Fibroblast of upper back skin (primary cell): ENCODE measurements at regions not wholly inside any gene's neighbourhood (a gene's known extent, or its start where the extent isn't known, plus 50 kb on each side); places are given as distances from the start of the nearest gene placed in this dataset.
"Not testable (repeated sequence)": the region's sequence is repeated elsewhere in the genome, so short reads cannot be mapped to it uniquely, and the experiment has no call there.

Experiments
- DNase-seq: peaks from one replicate; pipeline ENCODE4 v3.0.0-alpha.2; 2013

DNA sequence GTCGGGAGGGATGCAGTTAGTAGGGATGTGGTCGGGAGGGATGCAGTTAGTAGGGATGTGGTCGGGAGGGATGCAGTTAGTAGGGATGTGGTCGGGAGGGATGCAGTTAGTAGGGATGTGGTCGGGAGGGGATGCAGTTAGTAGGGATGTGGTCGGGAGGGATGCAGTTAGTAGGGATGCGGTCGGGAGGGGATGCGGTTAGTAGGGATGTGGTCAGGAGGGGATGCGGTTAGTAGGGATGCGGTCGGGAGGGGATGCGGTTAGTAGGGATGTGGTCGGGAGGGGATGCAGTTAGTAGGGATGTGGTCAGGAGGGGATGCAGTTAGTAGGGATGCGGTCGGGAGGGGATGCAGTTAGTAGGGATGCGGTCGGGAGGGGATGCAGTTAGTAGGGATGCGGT, 96.2 kb downstream of the BDH1 start:
- DNase-seq: not testable (repeated sequence)

DNA sequence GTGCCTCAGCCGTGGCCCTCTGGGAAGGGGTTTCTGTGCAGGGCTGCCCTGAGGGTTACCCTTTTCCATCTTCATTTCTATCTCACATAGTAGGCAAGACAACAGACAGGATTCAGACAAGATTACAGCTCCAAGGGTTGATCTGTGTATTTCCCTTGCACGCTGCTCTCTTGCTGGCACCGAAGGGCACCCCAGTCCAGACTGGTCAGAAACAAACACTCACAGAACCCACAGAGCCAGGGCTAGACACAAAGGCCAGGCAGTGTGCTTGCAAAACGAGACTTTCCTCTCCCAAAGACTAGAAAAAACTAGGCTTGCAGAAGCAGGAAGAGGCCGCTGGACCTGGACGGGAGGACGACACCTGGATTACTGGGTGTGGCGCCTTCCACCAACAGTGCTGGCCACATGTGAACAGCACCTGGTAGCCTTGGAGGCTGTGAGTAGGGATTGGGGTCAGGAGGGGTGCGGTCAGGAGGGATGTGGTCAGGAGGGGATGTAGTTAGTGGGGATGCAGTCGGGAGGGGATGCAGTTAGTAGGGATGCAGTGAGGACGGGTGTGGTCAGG, 96.8 kb downstream of the BDH1 start:
- DNase-seq: no peak

DNA sequence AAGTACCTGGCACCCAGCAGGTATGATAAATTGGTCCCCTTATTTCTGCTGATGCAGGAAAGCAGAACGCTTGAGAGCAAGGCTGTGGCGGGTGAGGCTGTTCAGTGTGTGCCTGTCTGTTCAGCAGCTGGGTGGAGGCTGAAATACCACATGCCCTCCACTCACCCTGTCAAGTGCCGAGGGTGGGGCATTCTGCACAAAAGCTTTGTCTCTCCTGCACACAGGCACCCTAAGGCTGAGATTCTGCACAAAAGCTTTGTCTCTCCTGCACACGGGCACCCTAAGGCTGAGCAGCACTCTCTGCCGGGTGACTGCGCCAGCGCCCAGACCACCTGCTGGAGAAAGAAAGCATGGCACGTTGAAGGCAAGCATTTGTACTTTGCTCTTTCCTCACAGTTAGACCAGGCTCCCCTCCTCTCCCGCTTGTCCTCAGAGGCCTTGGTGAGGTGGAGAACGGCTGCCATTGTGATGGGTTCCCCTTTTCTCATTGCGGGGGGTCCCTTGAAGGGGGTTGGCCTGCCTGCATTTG, 97.5 kb downstream of the BDH1 start:
- no peak for DNase-seq

DNA sequence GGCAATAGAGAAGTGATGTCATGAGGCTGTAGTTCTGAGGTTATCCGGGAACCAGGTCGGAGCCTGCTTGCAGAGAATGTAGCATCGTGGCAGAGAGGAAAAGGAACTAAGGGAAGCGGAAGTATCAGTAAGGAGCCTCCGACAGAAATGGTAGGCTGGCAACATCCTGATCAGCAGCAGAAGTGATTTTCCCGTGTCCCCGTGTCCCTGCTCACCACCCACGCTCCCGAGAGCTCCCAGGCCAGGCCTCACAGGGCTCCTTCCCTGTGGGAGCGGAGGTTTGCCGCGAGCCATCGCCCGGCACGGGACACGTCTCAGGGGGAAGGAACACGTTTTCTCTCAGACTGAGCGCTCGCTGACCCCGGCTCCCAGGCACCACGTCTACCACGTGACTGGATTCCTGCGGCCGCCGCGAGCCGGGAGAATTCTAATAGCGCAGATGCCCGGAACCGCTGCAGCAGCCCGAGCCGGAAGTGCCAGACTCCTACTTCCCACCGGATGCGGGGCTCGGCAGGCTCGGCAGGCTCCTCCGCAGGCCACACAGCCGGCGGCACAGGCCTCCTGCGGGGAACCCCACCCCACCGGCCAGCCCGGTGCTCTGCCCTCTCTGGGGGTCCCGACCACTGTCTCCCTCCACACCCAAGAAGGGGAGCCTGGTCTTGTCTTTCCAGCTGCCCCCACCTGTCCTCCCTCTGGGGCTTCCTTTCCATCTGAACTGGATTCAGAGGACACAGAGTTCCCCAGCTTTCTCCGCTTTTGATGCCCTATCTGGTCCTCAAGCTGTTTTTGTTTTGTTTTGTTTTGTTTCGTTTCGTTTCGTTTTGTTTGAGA, 99.3 kb downstream of the BDH1 start:
- peak; percentile 92 for DNase-seq

DNA sequence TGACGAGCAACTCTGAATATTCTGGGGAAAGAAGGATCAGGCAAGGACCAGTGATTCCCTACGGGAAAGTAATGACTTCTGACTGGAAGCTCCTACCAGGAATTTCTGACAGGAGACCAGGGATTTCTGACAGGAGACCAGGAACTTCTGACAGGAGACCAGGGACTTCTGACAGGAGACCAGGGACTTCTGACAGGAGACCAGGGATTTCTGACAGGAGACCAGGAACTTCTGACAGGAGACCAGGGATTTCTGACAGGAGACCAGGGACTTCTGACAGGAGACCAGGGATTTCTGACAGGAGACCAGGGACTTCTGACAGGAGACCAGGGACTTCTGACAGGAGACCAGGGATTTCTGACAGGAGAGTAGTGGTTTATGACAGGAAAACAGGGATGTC, 100.9 kb downstream of the BDH1 start:
- not testable (repeated sequence) for DNase-seq

DNA sequence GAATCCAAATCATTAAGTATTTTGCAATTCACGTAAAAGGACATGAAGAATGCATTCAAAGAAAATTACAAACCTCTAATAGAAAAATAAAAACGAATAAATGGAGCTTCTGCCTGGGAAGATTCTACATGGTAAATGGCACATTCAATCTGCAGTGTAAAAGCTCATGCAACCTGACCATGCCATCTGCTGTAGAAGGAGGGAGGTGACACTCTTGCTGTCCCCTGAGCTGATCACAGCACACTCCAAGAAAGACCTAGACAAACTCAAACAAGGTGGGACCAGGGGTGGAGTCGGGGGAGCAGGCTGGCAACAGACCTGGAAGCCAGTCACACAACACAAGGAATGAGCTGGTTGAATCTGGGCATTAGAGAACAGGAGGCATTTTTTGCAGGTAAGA, 101.8 kb downstream of the BDH1 start:
- DNase-seq: no peak

DNA sequence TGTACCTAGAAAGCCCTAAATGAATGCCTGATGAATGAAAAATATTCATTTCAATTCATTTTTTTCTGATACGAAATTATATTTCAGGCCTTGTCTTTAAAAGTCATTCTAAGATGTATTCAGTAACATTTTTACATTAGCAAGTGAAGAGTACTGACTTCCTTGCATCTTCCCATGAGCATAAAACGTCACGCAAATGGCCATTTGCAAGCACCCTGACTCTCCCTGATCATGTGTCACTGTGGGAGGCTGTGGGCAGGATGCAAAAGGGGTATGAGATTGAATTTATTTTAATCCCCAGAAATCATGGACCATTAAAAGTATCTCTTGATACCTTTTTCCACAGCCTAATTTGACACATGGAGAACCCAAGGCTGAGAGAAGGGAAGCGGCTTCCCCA, 105.0 kb downstream of the BDH1 start:
- no peak for DNase-seq

DNA sequence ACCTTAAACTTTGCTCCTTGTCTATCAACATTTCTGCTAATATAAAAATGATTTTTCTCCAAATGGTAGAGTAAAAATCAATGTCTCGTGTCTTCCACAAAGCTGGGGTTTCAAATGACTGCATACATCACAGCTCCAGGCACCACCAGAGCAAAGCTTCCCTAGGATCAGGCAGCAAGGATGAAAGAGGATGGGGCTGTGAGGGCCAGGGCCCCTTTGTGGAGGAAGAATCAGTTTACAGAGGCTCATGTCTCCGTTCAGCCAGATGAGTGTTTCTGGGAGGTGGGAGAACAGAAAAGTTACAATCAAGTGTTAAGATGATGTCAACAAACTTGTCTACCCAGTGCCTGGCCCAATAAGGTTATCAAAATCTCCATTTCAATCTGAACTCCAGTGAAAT, 105.5 kb downstream of the BDH1 start:
- DNase-seq: no peak

DNA sequence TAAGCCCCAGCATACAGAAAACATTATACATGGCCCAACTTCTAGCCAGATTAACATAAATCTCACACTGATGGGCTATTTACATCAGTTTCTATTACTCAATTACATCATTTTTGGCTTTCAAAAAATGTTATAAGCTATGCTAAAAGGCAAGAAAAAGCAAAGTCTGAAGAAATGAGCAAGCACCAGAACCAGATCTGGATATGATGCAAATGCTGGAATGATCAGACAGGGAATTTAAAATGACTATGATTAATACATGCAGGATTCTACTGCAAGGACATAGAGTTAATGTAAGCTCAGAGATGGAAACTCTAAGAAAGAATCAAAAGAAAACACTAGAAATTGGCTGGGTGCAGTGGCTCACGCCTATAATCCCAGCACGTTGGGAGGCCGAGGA, 106.6 kb downstream of the BDH1 start:
- peak; percentile 69 for DNase-seq

DNA sequence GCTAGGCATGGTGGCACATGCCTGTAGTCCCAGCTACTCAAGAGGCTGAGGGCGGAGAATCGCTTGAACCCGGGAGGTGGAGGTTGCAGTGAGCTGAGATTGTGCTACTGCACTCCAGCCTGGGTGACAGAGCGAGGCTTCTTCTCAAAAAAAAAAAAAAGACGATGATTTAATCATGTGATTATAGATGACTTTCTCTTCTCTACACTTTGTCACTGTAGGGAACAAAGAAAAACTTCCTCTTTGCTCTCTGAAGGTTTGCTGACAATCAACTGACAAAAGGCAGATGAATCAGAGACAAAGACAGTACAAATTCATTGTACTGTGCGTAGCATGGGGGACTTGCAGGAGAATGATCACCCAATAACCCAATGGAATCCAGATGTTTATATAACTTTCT, 108.0 kb downstream of the BDH1 start:
- not testable (repeated sequence) for DNase-seq

DNA sequence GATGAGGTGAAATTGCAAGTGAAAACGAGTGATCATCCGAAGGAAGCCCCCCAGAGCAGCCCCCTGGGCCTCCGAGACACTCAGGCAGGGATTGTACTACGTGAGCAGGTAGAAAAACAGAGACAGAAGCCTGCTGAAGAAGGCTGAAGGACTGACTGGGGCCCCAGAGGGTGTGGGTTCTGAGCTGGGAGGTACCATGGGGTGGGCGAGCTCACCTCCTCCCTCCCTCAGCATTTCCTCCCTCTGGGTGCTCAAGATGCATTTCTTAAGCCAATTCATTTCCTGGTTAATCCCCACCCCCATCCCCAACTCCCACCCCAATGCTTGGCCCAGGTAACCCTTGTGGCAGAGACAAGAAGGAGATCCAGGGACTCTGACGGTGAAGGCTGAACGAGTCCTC, 108.7 kb downstream of the BDH1 start:
- no peak for DNase-seq

DNA sequence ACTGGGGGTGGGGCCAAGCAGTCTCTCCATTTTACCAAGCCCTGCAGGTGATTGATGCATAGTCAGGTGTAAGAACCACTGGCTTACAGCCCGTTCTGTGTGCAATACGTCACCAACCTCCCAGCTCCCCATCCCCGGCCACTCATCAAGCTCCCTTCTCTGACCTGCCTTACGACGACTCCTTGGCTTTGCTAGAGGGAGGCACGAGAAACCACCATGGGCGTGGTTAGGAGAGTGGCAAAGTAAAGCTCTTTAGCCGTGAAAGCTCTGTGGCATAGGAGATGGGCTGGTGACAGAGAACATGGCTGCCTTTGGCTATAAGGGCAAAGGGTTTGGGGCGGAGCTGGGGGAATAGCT, 109.1 kb downstream of the BDH1 start:
- no peak for DNase-seq

DNA sequence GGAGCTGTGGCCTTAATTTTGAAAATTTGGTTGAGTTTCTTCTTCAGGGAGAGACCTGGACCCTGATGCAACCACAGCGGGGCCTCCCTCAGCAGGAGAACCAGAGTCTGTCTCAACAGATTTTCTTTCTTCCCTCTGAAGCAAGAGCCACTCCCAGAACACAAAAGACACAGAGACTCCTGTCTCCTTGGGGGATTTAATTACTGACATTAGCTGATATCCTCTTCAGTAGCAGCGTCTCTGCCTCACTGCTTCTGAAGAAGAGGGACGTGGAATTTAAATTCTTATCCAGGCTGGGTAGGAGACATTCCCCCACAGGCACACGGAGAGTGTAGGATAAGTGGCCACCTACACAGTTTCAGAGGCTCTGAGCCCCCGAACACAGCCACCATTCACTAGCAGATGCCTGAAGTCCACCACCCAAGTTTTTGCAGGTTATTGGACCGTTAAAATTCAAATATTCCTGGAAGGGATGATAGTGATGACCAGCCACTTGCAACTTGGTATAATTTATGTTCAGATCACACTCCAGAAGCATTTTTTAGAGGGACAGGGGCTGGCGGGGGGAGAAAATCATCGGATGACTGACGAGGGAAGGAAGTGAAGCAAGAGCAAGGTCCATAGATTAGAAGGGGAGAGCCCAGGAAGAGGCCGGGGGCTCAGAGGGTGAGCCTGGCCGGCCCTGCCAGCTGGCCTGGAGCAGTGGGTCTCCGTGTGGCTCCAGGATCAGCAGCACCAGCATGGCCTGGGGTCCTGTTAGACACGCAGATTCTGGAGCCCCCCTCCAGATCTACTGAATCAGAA, 109.7 kb downstream of the BDH1 start:
- DNase-seq: no peak

DNA sequence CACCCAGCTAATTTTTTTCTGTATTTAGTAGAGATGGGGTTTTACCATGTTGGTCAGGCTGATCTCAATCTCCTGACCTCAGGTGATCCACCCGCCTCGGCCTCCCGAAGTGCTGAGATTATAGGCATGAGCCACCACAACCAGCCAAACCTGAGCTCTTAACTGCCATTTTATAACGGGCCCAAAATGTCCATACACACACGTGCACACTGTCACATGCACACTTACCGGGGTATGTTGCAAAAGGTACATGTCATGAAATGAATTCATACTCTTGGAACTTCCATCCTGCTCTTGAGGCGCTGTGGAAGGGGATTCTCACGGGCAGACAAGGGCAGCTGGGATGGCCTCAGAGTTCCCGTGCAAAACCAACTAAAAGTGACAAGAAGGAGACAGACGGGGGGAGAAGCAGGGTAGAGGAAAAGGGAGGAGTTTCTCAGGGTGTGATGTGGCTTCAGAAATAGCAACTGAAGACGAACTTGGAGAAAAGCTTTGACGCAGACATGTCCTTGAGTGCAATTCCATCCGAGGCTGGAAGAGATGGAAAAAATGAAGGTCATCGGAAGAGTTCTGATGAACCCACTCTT, 110.9 kb downstream of the BDH1 start:
- DNase-seq: no peak

DNA sequence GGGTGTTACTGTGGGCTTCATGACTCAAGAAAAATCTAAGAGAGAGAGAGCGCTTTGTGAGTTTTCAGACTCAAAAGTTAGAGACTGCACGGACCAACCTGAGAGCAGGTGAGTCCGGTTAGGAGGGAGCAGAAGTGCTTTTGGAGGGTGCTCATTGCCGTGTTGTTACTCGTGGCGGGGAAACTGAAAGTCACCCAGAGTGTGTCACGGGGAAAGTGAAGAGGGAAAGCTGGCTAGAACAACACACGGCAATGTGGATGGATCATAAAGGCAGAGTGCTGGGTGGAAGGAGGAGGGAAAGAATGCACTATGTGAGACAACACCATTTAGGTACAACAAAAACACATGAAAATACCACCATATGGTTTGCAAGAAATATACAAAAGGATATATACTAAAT, 112.3 kb downstream of the BDH1 start:
- no peak for DNase-seq

DNA sequence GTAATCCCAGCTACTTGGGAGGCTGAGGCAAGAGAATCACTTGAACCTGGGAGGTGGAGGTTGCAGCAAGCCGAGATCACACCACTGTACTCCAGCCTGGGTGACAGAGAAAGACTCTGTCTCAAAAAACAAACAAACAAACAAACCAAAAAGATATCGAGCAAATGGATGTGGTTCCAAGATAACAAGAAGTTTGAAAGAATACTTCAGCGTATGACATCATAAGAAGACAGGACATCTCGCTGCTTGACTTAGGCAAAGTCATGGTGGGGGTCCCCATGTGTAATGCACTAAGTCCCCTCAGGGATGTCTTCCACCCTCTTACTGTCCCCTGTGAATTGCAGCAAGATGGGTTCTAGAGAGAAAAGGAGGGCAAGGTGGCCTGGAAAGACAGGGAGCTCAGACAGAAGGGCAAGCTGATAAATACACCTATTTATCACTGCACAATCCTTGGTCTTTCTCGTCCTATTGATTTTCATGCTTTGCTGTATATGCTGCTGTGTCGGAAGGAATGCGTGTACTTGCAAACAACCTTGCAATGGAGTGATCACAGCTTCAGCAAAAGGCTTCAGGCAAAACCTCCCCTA, 115.0 kb downstream of the BDH1 start:
- DNase-seq: no peak

DNA sequence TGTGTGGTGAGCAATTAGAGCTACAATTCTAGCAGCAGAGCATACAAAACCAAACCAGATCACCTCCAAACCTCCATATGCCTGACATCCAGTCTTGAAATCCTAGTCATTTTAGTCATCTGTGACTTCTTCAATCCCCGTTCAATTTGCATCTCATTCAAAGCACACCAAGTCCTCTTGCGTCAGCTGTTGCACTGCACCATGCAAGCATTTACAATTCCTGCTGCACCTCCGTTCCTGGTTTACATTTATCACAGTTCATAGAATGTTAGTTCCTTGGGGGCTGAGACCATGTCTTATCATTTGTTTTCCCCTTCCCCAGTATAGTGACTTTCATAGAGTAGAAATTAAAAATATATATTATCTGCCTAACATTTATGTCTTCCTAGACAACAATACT, 116.9 kb downstream of the BDH1 start:
- DNase-seq: no peak

DNA sequence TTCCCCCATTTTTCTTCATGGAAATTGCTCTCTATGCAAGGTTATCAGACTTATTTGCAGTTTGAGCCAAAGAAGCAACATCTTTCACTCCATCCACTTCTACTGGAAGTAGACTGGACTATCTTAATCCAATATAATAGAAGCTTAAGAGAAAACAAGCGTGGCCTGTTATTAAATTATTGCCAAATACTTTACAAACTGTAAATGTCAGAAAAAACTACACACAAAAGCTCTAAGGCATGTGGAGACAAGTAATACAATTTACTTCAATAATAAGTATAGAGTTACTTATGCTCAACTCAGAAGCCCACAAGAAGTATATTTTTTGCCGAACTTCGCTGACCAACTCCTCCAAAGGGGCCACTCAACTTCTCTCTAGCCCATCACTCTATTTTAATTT, 120.3 kb downstream of the BDH1 start:
- no peak for DNase-seq

DNA sequence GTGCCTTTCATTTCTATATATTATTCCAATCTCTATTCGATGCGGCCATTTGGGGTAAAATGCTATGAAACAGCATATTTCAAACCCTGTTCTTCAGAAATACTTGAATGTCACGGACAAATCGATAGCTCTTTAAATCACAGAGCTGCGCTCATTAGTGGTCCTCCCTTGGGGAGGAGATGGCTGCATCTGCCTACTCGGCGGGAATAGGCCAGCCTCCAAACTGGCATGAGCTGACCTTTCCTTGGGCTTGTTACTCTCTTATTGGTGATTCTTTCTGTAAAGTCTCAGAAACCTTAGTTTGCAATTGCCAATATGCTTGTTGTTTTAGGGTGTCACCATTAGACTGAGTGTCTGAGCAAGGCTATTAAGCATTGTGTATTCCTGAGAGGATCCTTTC, 120.9 kb downstream of the BDH1 start:
- DNase-seq: no peak

DNA sequence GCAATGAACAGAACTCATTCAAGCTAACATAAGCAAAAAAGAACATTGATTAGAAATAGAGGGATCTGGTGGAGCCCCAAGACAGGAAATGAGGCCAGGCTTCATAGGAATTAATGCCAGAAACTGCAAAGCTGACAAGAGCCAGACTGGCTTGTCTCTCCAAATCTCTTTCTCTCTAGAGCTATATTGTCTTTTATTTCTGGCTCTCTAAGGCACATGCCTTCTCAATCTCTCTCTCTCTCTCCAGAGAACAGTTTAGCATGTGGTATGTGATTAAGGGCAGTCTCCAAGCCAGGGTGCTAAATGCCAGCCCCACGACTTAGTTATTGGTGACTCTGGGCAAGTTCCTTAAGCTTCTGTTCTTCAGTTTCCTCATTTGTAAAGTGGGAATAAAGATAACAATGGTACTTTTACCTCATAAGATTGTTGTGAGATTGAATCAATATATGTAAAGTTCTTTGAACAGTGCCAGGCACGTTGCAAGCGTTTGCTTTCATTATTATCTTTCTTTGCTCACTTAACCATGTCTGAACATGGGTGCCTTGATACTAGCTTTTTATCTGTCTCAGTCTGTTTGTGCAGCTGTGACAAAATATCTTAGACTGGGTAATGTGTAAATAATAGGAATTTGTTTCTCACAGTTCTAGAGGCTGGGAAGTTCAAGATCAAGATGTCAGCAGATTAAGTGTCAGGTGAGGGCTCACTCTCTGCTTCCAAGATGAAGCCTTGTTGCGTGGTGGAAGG, 123.2 kb downstream of the BDH1 start:
- DNase-seq: no peak

DNA sequence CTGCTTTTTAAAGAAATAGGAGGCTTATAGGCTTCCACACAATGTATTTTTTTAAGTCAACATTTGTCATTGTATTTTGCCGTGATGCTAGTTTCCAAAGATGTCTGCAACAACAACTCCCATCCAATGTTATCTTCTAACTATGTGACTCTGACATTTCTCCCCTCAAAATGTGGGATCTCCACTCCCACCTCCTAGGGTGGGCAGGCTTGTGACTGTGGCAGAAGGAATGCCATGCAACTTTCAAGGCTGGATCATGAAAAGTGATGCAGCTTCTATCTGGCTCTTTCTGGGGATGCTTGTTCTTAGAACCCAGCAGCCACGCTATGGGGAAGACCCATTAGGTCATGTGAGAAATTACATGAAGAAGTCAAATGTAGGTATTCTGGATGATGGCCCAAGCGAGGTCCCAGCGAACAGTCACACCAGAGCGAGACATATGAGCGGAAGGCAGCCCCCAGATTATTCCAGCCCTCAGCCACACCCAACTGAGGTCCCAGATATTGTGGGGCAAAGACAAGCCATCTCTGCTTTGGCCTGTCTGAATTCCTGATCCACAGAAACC, 124.3 kb downstream of the BDH1 start:
- no peak for DNase-seq

DNA sequence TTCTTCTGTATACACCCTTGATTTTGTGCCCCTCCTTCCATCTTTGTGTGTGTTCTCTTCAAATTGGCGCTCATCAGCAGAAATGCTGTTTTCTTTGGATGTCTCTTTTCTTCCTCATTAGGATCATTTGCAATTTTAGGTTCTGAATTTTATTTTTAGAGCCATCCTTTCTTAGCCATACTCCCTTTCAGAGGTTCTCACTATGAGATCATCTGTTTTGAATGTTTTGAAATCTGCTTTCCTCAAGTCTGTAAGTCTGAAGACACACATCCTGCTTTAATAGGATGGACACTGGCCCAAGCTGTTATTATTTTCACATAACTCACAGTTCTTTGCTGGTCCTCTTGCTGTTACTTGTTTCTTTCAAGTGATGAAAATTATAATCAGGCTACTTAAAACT, 124.8 kb downstream of the BDH1 start:
- peak; percentile 60 for DNase-seq
